Breast epithelium (tissue), 3 donors: ENCODE measurements at regions not wholly inside any gene's neighbourhood (a gene's known extent, or its start where the extent isn't known, plus 50 kb on each side); places are given as distances from the start of the nearest gene placed in this dataset.
"Not testable (repeated sequence)": the region's sequence is repeated elsewhere in the genome, so short reads cannot be mapped to it uniquely, and the experiment has no call there.

ENCODE experiments used
- POLR2A ChIP-seq: fragments of 450-650 bp; IDR thresholded peaks from one replicate; pipeline ENCODE4 v1.6.1; 2016; ENCODE audit warnings: antibody characterized with exemption, mild to moderate bottlenecking, moderate library complexity
- POLR2AphosphoS5 ChIP-seq, 3 donors: sonication (generic); formaldehyde crosslinking; IDR thresholded peaks; one replicate each; pipeline ENCODE4 v1.6.1; 2017; ENCODE audit warnings: antibody characterized with exemption in 3 of 3
- TF ChIP-seq, protein P1 (sequence below), 3 donors: fragments of 450-650 bp; IDR thresholded peaks; one replicate each; pipeline ENCODE4 v1.5.1; 2016 to 2017; ENCODE audit warnings: antibody characterized with exemption in 3 of 3, mild to moderate bottlenecking in 3 of 3, moderate library complexity in 3 of 3

DNA sequence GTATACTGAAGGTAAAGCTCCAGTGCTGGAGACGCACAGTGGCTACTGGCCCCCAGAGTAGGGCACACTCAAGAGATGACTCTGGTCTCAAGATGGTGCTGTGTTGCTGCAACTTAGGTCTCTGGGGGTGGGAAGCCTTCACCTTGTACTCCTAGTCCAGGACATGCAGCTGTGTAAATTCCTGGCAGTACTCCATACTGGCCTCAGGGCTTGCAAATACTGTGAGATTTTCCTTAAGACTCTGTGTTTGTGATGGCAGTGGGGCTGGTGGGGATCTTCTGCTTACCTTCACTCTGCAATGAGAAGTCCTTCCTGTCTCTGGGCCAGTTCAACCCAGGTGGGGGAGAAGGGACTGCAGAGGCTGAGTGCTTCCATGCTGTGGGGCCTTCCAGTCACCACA is 102.9 kb downstream of the THSD1 start:
- TF ChIP-seq, protein P1, sequence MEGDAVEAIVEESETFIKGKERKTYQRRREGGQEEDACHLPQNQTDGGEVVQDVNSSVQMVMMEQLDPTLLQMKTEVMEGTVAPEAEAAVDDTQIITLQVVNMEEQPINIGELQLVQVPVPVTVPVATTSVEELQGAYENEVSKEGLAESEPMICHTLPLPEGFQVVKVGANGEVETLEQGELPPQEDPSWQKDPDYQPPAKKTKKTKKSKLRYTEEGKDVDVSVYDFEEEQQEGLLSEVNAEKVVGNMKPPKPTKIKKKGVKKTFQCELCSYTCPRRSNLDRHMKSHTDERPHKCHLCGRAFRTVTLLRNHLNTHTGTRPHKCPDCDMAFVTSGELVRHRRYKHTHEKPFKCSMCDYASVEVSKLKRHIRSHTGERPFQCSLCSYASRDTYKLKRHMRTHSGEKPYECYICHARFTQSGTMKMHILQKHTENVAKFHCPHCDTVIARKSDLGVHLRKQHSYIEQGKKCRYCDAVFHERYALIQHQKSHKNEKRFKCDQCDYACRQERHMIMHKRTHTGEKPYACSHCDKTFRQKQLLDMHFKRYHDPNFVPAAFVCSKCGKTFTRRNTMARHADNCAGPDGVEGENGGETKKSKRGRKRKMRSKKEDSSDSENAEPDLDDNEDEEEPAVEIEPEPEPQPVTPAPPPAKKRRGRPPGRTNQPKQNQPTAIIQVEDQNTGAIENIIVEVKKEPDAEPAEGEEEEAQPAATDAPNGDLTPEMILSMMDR (IDR thresholded peaks at IDR 0.05), result not testable (repeated sequence)
- not testable (repeated sequence) for TF ChIP-seq POLR2A; POLR2AphosphoS5 (IDR thresholded peaks at IDR 0.05)
